D721Med (cell line): ENCODE measurements at regions not wholly inside any gene's neighbourhood (a gene's known extent, or its start where the extent isn't known, plus 50 kb on each side); places are given as distances from the start of the nearest gene placed in this dataset.

Experiments
- DNase-seq: peaks from one replicate; pipeline ENCODE4 v3.0.0; 2011; ENCODE audit warnings: low spot score; ENCODE audit not compliant: insufficient read length
- FAIRE-seq: peaks from 2 replicates; lab custom pipeline; 2011; peaks lifted over from hg19 to GRCh38; lab: Jason Lieb, UNC
- CTCF ChIP-seq: IDR thresholded peaks from 2 replicates; pipeline ENCODE4 v1.5.1; 2012; ENCODE audit warnings: mild to moderate bottlenecking, control low read depth; ENCODE audit not compliant: insufficient read depth; ENCODE audit errors: missing control alignments

GRCh38 chr9:74361508-74361907, 135.6 kb upstream of the RORB start:
- FAIRE-seq (no peak), DNase-seq (no peak)
- no peak for TF ChIP-seq CTCF

GRCh38 chr9:74362423-74362822, 134.7 kb upstream of the RORB start:
- TF ChIP-seq CTCF = no peak
- FAIRE-seq = no peak
- DNase-seq = no peak

- DNase-seq (no peak), FAIRE-seq (no peak)
- no peak for TF ChIP-seq CTCF
These were observed 131.0 kb upstream of the RORB start for GRCh38 chr9:74366111-74366510.

- TF ChIP-seq CTCF = no peak
- FAIRE-seq = no peak
- DNase-seq = no peak
These were observed 127.3 kb upstream of the RORB start for GRCh38 chr9:74369844-74370243.

- no peak for FAIRE-seq
- DNase-seq = no peak
- no peak for TF ChIP-seq CTCF
These were observed 123.8 kb upstream of the RORB start for GRCh38 chr9:74373348-74373747.

- DNase-seq (no peak), FAIRE-seq (peak; percentile 91)
- peak; percentile 58 for TF ChIP-seq CTCF
These were observed 117.4 kb upstream of the RORB start for GRCh38 chr9:74379718-74380117.

GRCh38 chr9:74391816-74392215, 105.3 kb upstream of the RORB start:
- FAIRE-seq = no peak
- DNase-seq = no peak
- TF ChIP-seq CTCF = no peak
